GM12873 (cell line): ENCODE measurements at regions not wholly inside any gene's neighbourhood (a gene's known extent, or its start where the extent isn't known, plus 50 kb on each side); places are given as distances from the start of the nearest gene placed in this dataset.

ENCODE experiments used
- CTCF ChIP-seq: IDR thresholded peaks from 2 replicates; pipeline ENCODE4 v1.5.1; 2012; ENCODE audit warnings: low read depth, mild to moderate bottlenecking, moderate library complexity, low read length, control low read depth; ENCODE audit not compliant: insufficient read depth; ENCODE audit errors: missing control alignments

- no peak for TF ChIP-seq CTCF
These were observed 57.2 kb upstream of the GGTLC1 start for GRCh38 chr20:24045621-24046318.

GRCh38 chr20:24043294-24043693, 54.7 kb upstream of the GGTLC1 start:
- TF ChIP-seq CTCF = no peak

GRCh38 chr20:24042646-24043045, 54.1 kb upstream of the GGTLC1 start:
- no peak for TF ChIP-seq CTCF

GRCh38 chr20:24040896-24041459, 52.4 kb upstream of the GGTLC1 start:
- no peak for TF ChIP-seq CTCF

GRCh38 chr20:24039196-24039595, 50.6 kb upstream of the GGTLC1 start:
- TF ChIP-seq CTCF = no peak
